ENCODE measurements at regions not wholly inside any gene's neighbourhood (a gene's known extent, or its start where the extent isn't known, plus 50 kb on each side); places are given as distances from the start of the nearest gene placed in this dataset.

DNA sequence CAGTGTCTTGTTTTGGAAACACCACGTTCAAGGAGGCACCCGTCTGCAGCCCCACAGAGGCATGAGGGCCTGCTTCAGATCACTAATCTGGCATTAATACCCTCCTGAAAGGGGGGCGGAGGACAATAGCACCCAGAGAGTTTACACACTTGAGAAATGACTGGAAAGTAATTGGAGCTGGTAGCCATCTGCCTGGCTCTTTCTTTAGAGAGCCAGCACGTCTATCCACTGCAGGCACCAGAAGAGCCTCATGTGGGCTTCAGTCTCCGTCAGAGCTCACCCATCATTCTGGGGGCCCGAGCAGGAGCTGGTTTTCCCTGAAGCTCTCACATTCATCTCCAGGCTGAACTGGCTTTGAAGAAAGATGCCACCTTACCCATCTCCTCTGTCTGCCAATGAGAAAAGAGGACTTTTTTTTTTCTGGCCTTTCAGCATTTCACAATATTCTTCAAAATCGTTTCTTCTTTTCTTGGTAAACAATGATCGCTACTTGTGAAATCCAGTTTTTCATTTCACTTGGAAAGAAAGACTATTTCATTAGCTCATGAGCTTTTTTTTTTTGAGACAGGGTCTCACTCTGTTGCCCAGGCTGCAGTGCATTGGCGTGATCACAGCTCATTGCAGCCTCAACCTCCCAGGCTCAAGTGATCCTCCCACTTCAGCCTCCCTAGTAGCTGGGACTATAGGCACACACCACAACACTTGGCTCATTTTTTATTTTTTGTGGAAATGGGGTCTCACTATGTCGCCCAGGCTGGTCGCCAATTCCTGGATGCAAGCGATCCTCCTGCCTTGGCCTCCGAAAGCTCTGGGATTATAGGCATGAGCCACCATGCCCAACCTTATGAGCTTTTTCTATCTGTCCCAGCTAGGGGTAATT, 124.7 kb upstream of the ZNF217 start:
- TF ChIP-seq FOXA1 (IDR thresholded peaks at IDR 0.05) (no peak), RAD21 (IDR thresholded peaks at IDR 0.05) (no peak), CTCF (IDR thresholded peaks at IDR 0.05; ENCODE audit: low read depth, low read length, missing input control) (no peak), GABPA (IDR thresholded peaks at IDR 0.05 in 1 of 2, conservative IDR thresholded peaks at IDR 0.05 in 1 of 2) (no peak), EGR1 (IDR thresholded peaks at IDR 0.05; ENCODE audit: low read depth in 2 of 2) (no peak), REST (IDR thresholded peaks at IDR 0.05) (no peak), ATF3 (IDR thresholded peaks at IDR 0.05) (no peak), ZBTB33 (IDR thresholded peaks at IDR 0.05) (no peak)
- TF ChIP-seq, protein P1, sequence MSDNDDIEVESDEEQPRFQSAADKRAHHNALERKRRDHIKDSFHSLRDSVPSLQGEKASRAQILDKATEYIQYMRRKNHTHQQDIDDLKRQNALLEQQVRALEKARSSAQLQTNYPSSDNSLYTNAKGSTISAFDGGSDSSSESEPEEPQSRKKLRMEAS (IDR thresholded peaks at IDR 0.05), result no peak

Measured in liver (tissue), 3 donors.